ENCODE measurements at regions not wholly inside any gene's neighbourhood (a gene's known extent, or its start where the extent isn't known, plus 50 kb on each side); places are given as distances from the start of the nearest gene placed in this dataset.

GRCh38 chr7:46979439-46979838, 602.5 kb downstream of the TNS3 start:
- 71 to 74% methylated on average over 1 of the region's 1 CpG for WGBS, 2 donors
- no peak for DNase-seq
- Histone ChIP-seq H3K4me3 (no peak overlapping the region), H3K27ac (no peak overlapping the region), H3K36me3 (no peaks in the 10 kb centered on the region), H3K9me3 (no peaks in the 10 kb centered on the region), H3K4me1 (no peaks in the 10 kb centered on the region), H3K27me3 (no peaks in the 10 kb centered on the region)
- intact Hi-C loops (cut with DNase I): no loop called here
- peak; percentile 43 for FAIRE-seq
- ATAC-seq: no peak
- TF ChIP-seq CTCF (IDR thresholded peaks at IDR 0.05): no peak

GRCh38 chr7:46975493-46975892, 606.4 kb downstream of the TNS3 start:
- no peak for TF ChIP-seq CTCF (IDR thresholded peaks at IDR 0.05)

GRCh38 chr7:46972205-46972604, 609.7 kb downstream of the TNS3 start:
- no peak overlapping the region for H3K27ac ChIP-seq
- TF ChIP-seq CTCF (IDR thresholded peaks at IDR 0.05): no peak
- H3K36me3 ChIP-seq: no peaks in the 10 kb centered on the region
- intact Hi-C loops (cut with DNase I): no loop called here
- no peaks in the 10 kb centered on the region for H3K4me1 ChIP-seq
- H3K4me3 ChIP-seq: no peak overlapping the region
- DNase-seq (no peak), FAIRE-seq (no peak), ATAC-seq (no peak)
- H3K9me3 ChIP-seq: no peaks in the 10 kb centered on the region
- 65 to 85% methylated on average over 3 of the region's 3 CpGs for WGBS, 2 donors
- no peaks in the 10 kb centered on the region for H3K27me3 ChIP-seq

More at GRCh38 chr7:46975493-46975892, 606.4 kb downstream of the TNS3 start:
- Histone ChIP-seq H3K36me3 (no peaks in the 10 kb centered on the region), H3K9me3 (no peaks in the 10 kb centered on the region), H3K4me1 (no peaks in the 10 kb centered on the region), H3K27me3 (no peaks in the 10 kb centered on the region), H3K27ac (no peak overlapping the region), H3K4me3 (no peak overlapping the region)
- no peak for DNase-seq
- 58 to 67% methylated on average over 2 of the region's 2 CpGs for WGBS, 2 donors
- no peak for FAIRE-seq
- no peak for ATAC-seq
- intact Hi-C loops (cut with DNase I): no loop called here

GRCh38 chr7:46970476-46970875, 611.4 kb downstream of the TNS3 start:
- intact Hi-C loops (cut with DNase I): no loop called here
- WGBS, 2 donors: 75 to 91% methylated on average over 1 of the region's 1 CpG
- no peak for FAIRE-seq
- no peak for TF ChIP-seq CTCF (IDR thresholded peaks at IDR 0.05)
- DNase-seq: no peak
- H3K9me3 ChIP-seq: peaks cover 0 to 4% (median 0%) of the 10 kb centered on the region in 4 donors
- H3K27ac ChIP-seq: peak overlapping the region in 2 of 4 donors; percentile 65 to 70
- ATAC-seq: no peak
- peak overlapping the region in 1 of 4 donors; percentile 12 for H3K4me3 ChIP-seq
- no peaks in the 10 kb centered on the region for H3K36me3 ChIP-seq
- H3K4me1 ChIP-seq: no peaks in the 10 kb centered on the region
- no peaks in the 10 kb centered on the region for H3K27me3 ChIP-seq

- no peaks in the 10 kb centered on the region for H3K4me1 ChIP-seq
- ATAC-seq: no peak
Observed at GRCh38 chr7:46970131-46970430, 611.8 kb downstream of the TNS3 start.

More at GRCh38 chr7:46970131-46970430, 611.8 kb downstream of the TNS3 start:
- H3K27me3 ChIP-seq: no peaks in the 10 kb centered on the region
- H3K4me3 ChIP-seq: peak overlapping the region in 2 of 4 donors; percentile 12 to 19
- WGBS, 2 donors: 65 to 70% methylated on average over 5 of the region's 5 CpGs
- H3K36me3 ChIP-seq: no peaks in the 10 kb centered on the region
- H3K9me3 ChIP-seq: peaks cover 0 to 4% (median 0%) of the 10 kb centered on the region in 4 donors
- no peak for DNase-seq
- peak overlapping the region; percentile 23 to 70 (median 59) for H3K27ac ChIP-seq
- TF ChIP-seq CTCF (IDR thresholded peaks at IDR 0.05): no peak
- intact Hi-C loops (cut with DNase I): no loop called here
- no peak for FAIRE-seq
